ENCODE measurements at regions not wholly inside any gene's neighbourhood (a gene's known extent, or its start where the extent isn't known, plus 50 kb on each side); places are given as distances from the start of the nearest gene placed in this dataset.

GRCh38 chr4:100632163-100632562, 114.3 kb upstream of the EMCN start:
- Mint-ChIP-seq H3K36me3 (ENCODE audit: insufficient read depth in 1 of 3, low read depth in 3 of 3) (no peaks in the 10 kb centered on the region; a peak in 1 of 7 replicates), H3K9me3 (no peaks in the 10 kb centered on the region; a peak in 1 of 5 replicates), H3K4me3 (no peak overlapping the region), H3K4me1 (no peaks in the 10 kb centered on the region), H3K27me3 (ENCODE audit: low read depth) (no peaks in the 10 kb centered on the region), H3K27ac (no peak overlapping the region)
- no peak overlapping the region for H3K4ac ChIP-seq (ENCODE audit: low read depth, low read length)
- H2BK12ac ChIP-seq (ENCODE audit: insufficient read length, low read depth, low read length): no peak overlapping the region
- no peak for DNase-seq
- no peak overlapping the region for H2BK15ac ChIP-seq (ENCODE audit: low read depth, low read length)
- no peaks in the 10 kb centered on the region for H3K4me1 ChIP-seq (ENCODE audit: insufficient read depth, low read length)
- no CpG with 5 or more reads among the region's 2 CpGs for WGBS (ENCODE audit: extremely low coverage, insufficient read length, low lambda C conversion rate)
- H3K9ac ChIP-seq (ENCODE audit: extremely low read depth, insufficient read length, low read length): no peak overlapping the region
- H3K9me3 ChIP-seq (ENCODE audit: control insufficient read depth, low read depth, low read length): no peaks in the 10 kb centered on the region
- TF ChIP-seq CTCF (conservative IDR thresholded peaks at IDR 0.05): no peak
- no peaks in the 10 kb centered on the region for H3K23me2 ChIP-seq (ENCODE audit: insufficient read length, low read depth, low read length, poor library complexity, severe bottlenecking)
- no peak overlapping the region for H2BK5ac ChIP-seq (ENCODE audit: insufficient read length, low read length)
- no peak overlapping the region for H2AFZ ChIP-seq (ENCODE audit: low read length)
- no peak overlapping the region for H3K23ac ChIP-seq (ENCODE audit: insufficient read length, low read depth, low read length)
- H3K79me1 ChIP-seq (ENCODE audit: insufficient read depth, low read depth, low read length, poor library complexity, severe bottlenecking): no peaks in the 10 kb centered on the region
- H3K27ac ChIP-seq (ENCODE audit: insufficient read length, low read depth, low read length): no peak overlapping the region
- no peaks in the 10 kb centered on the region for H3K27me3 ChIP-seq (ENCODE audit: insufficient read depth, low read length)
- no peak overlapping the region for H3K14ac ChIP-seq (ENCODE audit: insufficient read depth, low read length)
- no peaks in the 10 kb centered on the region for H4K20me1 ChIP-seq (ENCODE audit: control insufficient read depth, insufficient read depth, insufficient read length)
- no peak overlapping the region for H4K5ac ChIP-seq (ENCODE audit: insufficient read length, low read depth, low read length)
- H2AK5ac ChIP-seq (ENCODE audit: insufficient read length, low read length): no peak overlapping the region
- H3K79me2 ChIP-seq (ENCODE audit: insufficient read depth, low read length): no peaks in the 10 kb centered on the region
- no peak overlapping the region for H2BK20ac ChIP-seq (ENCODE audit: low read depth, low read length, poor library complexity, severe bottlenecking)
- no peak overlapping the region for H2BK120ac ChIP-seq (ENCODE audit: low read depth, low read length, poor library complexity, severe bottlenecking)
- H3K4me2 ChIP-seq (ENCODE audit: insufficient read depth, insufficient read length, low read length): no peak overlapping the region
- H4K91ac ChIP-seq (ENCODE audit: insufficient read length, low read depth, low read length): no peak overlapping the region
- no peak overlapping the region for H3T11ph ChIP-seq (ENCODE audit: low read length)
- H3K56ac ChIP-seq (ENCODE audit: insufficient read length, low read depth, low read length): no peak overlapping the region
- H3K18ac ChIP-seq (ENCODE audit: insufficient read length, low read depth, low read length): no peak overlapping the region
- no peak overlapping the region for H4K8ac ChIP-seq (replicated peaks; ENCODE audit: insufficient read length, low read depth, low read length)

All from H9 (cell line).